Kasumi-1 (cell line): ENCODE measurements at regions not wholly inside any gene's neighbourhood (a gene's known extent, or its start where the extent isn't known, plus 50 kb on each side); places are given as distances from the start of the nearest gene placed in this dataset.
"Not testable (repeated sequence)": the region's sequence is repeated elsewhere in the genome, so short reads cannot be mapped to it uniquely, and the experiment has no call there.

Experiments
- DNase-seq, 2 experiments: peaks; one replicate each; lab custom pipeline; 2025; lab: John Stamatoyannopoulos, UW

- DNase-seq, result not testable (repeated sequence)
These were observed 194.2 kb upstream of the FBXL4 start for GRCh38 chr6:99141906-99142305.

DNA sequence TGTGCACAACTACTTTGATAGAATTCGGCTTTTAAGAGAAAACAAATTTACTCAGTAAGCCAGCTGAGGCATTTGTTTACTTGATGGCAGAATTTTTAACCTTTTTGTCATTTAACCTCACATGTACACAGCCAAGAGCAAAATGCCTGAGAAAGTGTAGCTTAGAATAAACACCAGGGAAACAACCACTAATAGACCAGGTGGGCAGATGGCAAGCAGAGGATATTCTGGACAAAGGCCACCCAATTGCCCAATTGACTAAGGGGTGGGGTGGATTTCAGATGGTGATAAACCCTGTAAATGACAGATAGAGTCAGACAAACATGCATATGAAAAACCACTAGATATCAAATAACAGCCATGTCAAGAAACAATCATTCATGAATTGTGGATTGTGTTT lies 190.7 kb upstream of the FBXL4 start:
- no peak for DNase-seq

DNA sequence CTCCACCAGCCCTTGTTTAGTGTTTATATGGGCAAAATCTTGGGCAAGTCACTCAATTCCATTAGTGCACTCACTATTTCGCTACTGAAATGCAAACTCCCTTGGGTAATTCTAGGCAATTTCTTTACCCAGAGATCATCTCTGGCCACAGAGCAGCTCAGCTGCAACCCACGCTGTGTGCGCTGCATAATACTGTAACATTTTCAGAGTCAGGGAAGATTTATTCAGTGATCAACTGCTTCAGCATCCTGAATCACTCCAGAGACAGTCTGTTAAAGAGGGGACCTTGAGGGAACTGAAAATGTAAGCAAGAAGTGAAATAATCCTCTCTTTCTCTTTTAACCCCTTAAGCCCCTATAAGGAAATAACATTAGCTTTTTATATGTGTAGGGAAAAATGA lies 189.6 kb upstream of the FBXL4 start:
- DNase-seq, result no peak

GRCh38 chr6:99136488-99136887 lies 188.7 kb upstream of the FBXL4 start:
- no peak for DNase-seq

GRCh38 chr6:99132026-99132635 lies 184.4 kb upstream of the FBXL4 start:
- DNase-seq, result no peak

DNA sequence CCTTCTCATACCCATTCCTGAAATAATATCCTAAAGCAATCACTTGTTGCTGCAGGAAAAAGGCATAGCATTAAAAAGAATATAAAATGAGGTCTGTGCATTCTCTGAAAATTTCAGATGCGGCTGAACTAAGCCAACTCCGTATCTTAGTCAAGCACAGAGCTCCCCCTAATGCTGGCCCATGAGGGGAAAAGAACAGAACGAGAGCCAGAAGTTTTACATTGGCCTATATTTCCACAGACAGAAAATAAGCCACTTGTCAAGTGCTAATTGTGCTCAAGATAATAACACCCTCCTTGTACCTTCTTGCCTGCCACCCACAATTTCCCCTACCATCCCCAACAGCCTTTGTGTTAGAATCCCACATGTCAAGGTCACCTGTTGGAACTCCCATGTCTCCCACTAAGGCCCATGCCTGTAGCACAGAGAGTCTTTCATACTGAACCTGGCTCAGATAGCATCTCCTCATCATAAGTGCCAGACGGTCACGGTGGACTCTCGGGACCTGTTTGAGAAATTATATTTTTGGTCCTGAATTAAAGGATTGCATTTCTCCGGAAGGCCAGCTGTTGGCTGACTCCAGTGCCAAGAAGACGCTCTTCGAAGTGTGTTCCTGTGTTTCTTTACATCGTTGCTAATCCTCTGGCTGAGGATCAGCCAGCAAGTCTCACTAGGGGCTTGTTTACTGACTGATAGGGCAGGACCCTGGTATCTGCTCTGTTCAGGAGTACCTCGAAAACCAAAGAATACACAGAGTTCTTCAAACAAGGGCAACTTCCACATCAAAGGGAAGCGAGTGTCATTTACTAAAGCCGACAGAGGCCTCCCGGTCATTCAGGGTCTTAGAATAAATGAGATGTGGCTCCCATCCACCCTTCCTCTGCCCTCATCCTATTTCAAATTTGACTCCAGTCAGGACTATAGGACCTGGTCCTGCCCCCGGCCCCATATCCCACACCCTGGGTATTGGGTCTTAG lies 183.4 kb upstream of the FBXL4 start:
- no peak for DNase-seq

GRCh38 chr6:99129835-99130234 lies 182.1 kb upstream of the FBXL4 start:
- no peak for DNase-seq

- DNase-seq, result no peak
These were observed 174.0 kb upstream of the FBXL4 start for GRCh38 chr6:99121748-99122147.

GRCh38 chr6:99120641-99121040 lies 172.9 kb upstream of the FBXL4 start:
- DNase-seq, result no peak

- peak; percentile 70 to 85 for DNase-seq
These were observed 171.6 kb upstream of the FBXL4 start for GRCh38 chr6:99119109-99120031.

- DNase-seq, result no peak
These were observed 167.1 kb upstream of the FBXL4 start for GRCh38 chr6:99114769-99115406.

DNA sequence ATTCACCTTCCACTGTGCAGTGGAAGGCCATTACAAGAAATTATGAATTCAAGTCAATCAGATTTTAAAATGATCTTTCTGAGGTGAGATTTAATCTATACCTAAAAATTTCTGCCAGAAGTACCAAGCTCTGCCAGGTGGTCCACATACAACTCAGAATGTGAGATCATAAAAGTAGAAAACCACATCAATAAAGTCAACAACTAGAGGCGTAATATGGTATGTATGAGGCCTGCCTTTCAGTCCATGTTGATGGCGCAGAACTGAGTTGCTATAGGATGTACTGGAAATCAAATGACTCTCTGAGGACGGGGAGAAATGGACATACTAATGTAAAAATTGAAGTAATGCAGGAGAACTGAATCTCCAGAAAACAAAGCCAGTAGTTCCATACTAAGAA lies 163.8 kb upstream of the FBXL4 start:
- no peak for DNase-seq

DNA sequence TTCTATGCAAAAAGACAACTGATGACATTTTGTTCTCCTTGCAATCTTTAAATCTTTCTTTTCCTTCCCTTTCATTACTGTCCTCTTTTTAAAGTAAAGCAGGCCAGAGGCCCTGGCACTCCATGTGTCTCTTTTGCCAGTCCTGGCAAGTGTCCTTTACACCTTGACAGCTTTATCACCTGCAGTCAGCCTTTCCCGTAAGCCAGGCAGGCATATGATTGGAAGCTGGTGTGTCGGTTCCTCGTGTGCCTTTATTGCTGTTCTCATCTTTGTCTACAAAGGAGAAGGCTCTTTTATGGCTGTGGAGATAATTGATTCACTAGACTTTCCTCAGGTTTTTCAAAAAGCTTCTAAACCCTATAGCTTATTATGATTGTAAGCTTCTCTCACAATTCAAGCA lies 162.3 kb upstream of the FBXL4 start:
- DNase-seq, result no peak

GRCh38 chr6:99104218-99104617 lies 156.5 kb upstream of the FBXL4 start:
- DNase-seq, result no peak

GRCh38 chr6:99099243-99099642 lies 151.5 kb upstream of the FBXL4 start:
- no peak for DNase-seq

- DNase-seq, result no peak
These were observed 148.4 kb upstream of the FBXL4 start for GRCh38 chr6:99096170-99096569.

DNA sequence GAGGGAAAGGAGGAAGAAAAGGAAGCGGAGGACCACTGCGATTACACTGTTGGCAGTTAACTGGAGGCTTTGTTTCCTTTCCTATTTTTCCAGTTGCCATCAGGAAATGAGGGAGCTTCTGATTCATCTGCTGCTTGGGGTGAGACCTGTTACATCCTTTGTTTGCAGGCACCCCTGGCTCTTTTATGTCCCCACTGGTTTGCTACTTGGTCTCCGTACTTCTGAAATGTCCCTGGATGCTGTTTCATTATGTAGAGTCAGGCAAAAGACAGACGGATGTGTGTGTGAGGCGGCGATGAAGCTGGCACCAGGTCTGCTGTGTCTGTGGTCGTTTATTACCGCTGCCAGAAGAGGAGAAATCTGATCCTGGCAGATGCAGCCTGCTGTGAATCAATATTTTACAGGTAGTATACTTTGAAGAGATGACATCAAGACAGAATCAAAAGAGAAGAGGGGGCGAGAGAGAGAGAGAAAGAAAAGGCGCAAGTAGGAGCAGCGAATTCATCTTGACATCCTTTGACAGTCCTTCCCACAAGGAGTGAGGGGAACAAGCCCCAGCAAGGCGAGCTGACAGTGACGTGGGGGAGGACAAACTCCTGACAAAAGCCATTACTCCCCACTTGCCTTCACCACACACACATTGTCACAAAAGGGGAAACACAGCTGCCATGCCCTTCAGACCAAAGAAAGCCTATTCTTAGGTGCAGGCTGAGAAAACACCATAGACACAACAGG lies 145.9 kb upstream of the FBXL4 start:
- DNase-seq, result peak; percentile 77 to 78

DNA sequence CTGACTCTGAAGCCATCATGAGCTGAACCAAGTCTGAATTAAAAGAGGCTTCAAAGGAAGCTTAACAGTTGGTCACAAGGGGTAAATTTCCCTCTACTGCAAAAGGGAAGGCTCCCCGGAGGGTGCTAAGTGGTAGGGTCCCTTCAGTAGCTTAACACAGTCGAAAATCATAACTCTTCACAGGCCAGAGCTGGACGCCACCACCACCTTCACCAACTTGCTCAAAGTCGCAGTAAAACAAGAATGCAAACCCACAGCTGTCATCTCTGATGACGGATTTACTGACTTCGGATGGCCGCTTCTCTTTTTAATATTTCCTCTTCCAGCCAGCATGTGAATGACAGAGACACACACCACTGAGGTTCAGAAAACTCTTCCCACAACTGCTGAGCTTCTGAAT lies 144.7 kb upstream of the FBXL4 start:
- DNase-seq, result no peak

GRCh38 chr6:99091985-99092384 lies 144.2 kb upstream of the FBXL4 start:
- no peak for DNase-seq

DNA sequence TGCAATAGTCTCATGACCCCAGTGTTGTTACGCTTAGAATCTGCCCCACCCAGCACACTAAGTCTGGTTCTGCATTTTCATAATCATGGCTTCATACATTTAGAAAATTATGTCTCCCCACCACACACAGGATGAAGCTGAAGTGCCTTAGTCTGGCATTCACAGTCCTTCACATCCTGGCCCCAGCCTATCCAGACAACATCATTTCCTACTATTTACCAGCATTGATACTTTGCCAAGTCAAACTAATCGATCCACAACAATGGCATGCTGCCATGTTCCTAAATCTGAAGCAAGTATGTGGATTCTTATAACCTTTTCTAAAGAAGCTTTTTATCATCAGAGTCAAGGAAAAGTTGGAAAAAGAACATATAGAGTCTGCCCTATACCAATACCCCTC lies 132.4 kb upstream of the FBXL4 start:
- DNase-seq, result no peak

DNA sequence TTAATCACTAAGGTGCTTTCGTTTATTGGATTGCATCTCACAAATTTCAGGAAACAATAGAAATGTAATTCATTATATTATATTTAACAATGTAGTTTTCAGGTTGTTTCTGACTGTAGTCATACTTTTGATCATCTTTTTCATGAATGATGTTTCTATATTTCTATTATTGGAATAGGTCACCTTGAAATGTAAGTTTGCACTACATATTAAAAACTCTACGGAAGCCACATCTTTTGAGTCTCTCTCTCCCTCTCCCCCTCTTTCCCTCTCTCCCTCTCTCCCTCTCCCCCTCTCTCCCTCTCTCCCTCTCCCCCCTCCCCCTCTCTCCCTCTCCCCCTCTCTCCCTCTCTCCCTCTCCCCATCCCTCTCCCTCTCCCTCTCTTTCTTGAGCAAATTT lies 131.3 kb upstream of the FBXL4 start:
- DNase-seq, result no peak
